LNCaP clone FGC (cell line): ENCODE measurements at regions not wholly inside any gene's neighbourhood (a gene's known extent, or its start where the extent isn't known, plus 50 kb on each side); places are given as distances from the start of the nearest gene placed in this dataset.

Experiments
- DNase-seq: peaks from one replicate; pipeline ENCODE4 v3.0.0-alpha.2; 2011; ENCODE audit warnings: low read depth
- H3K4me3 ChIP-seq: 2 replicates; pipeline ENCODE4 v1.5.1; 2011; ENCODE audit warnings: mild to moderate bottlenecking, low read depth, low read length, control low read depth
- CTCF ChIP-seq: IDR thresholded peaks from 2 replicates; pipeline ENCODE4 v1.5.1; 2012; ENCODE audit warnings: mild to moderate bottlenecking; ENCODE audit not compliant: control insufficient read depth, insufficient read depth; ENCODE audit errors: extremely low read depth

- TF ChIP-seq CTCF = no peak
- no peak overlapping the region for H3K4me3 ChIP-seq
These were observed 747.3 kb upstream of the CELF2 start for GRCh38 chr10:10270126-10271050.

DNA sequence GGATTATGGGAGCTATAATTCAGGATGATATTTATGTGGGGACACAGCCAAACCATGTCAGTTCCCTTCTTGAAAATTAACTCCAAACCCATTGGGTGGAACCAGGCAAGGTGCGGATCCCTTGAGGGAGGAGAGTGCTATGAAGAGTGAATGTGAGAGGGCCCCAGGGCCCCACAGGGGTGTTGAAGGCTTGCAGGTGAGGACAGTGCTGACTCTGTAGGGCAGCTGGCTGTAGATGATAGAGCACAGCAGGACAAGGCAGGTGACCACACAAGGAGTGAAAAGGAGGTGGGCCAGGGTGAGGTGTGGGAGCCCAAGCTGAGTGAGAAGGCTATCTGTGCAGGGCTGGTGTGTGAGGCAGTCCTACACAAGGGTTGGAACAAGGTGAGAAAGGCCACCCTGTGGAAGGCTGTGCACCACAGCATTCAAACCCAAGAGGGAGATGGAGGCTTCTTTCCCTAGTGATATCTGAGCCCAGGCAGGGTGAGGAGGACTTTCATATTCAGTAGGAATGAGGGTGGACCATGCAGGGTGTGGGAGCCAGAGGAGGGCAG lies 746.0 kb upstream of the CELF2 start:
- no peak for TF ChIP-seq CTCF
- no peak overlapping the region for H3K4me3 ChIP-seq
- DNase-seq = no peak

More at GRCh38 chr10:10270126-10271050, 747.3 kb upstream of the CELF2 start:
- DNase-seq = no peak

- TF ChIP-seq CTCF = no peak
- DNase-seq = no peak
- H3K4me3 ChIP-seq = no peak overlapping the region
These were observed 744.0 kb upstream of the CELF2 start for GRCh38 chr10:10273661-10274060.

GRCh38 chr10:10279906-10280305 lies 737.8 kb upstream of the CELF2 start:
- no peak overlapping the region for H3K4me3 ChIP-seq
- no peak for DNase-seq
- no peak for TF ChIP-seq CTCF

DNA sequence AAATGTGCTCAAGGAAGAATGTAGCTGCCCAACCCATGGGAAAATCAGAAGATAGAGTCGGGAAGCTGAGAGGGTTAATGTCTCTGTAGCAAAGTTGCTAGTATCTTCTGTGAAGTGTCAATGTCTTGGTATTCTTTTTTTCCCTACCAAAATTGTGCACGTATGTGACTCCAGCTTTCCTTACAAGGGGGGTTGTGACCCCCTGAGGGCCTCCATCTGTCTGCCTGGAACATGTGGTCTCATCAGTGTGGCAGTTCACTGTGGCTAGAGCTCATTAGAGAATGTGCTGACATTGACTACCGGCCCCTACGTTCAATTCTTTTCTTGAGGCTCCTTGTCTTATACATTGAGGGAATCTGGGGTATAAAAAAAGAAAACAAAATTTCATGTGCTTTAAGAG lies 725.2 kb upstream of the CELF2 start:
- no peak for DNase-seq
- H3K4me3 ChIP-seq = no peak overlapping the region
- no peak for TF ChIP-seq CTCF

- DNase-seq = no peak
- H3K4me3 ChIP-seq = no peak overlapping the region
- TF ChIP-seq CTCF = no peak
These were observed 724.6 kb upstream of the CELF2 start for GRCh38 chr10:10293041-10293440.

- no peak overlapping the region for H3K4me3 ChIP-seq
- no peak for DNase-seq
- TF ChIP-seq CTCF = no peak
These were observed 724.2 kb upstream of the CELF2 start for GRCh38 chr10:10293481-10293951.
